ENCODE measurements at regions not wholly inside any gene's neighbourhood (a gene's known extent, or its start where the extent isn't known, plus 50 kb on each side); places are given as distances from the start of the nearest gene placed in this dataset.

- no peak for DNase-seq
- Histone ChIP-seq H3K9me3 (ENCODE audit: control insufficient read depth in 2 of 2, low read length in 2 of 2) (no peaks in the 10 kb centered on the region), H3K36me3 (ENCODE audit: control insufficient read depth, insufficient read depth, low read length) (no peaks in the 10 kb centered on the region), H3K27me3 (ENCODE audit: control insufficient read depth, insufficient read depth, low read length) (peaks cover 8% of the 10 kb centered on the region), H3K4me1 (ENCODE audit: control insufficient read depth, insufficient read depth, low read length, poor library complexity, severe bottlenecking) (no peaks in the 10 kb centered on the region), H3K27ac (ENCODE audit: insufficient read depth, low read length, poor library complexity, severe bottlenecking) (no peak overlapping the region), H3K4me3 (ENCODE audit: low read depth, low read length) (no peak overlapping the region)
- Mint-ChIP-seq H3K36me3 (no peaks in the 10 kb centered on the region), H3K27ac (peak overlapping the region in 1 of 3 donors; percentile 0), H3K4me3 (no peak overlapping the region), H3K9me3 (peaks cover 0 to 1% (median 0%) of the 10 kb centered on the region in 7 donors), H3K27me3 (peaks cover 8% of the 10 kb centered on the region), H3K4me1 (no peaks in the 10 kb centered on the region)
- ATAC-seq (ENCODE audit: low read depth in 2 of 2): no peak
Observed at GRCh38 chr7:38127216-38128207, 50.5 kb upstream of the STARD3NL start.
